22Rv1 (cell line): ENCODE measurements at regions not wholly inside any gene's neighbourhood (a gene's known extent, or its start where the extent isn't known, plus 50 kb on each side); places are given as distances from the start of the nearest gene placed in this dataset.
"Not testable (repeated sequence)": the region's sequence is repeated elsewhere in the genome, so short reads cannot be mapped to it uniquely, and the experiment has no call there.

Experiments
- H3K27ac ChIP-seq: fragments of 450-650 bp; 2 replicates; pipeline ENCODE4 v1.5.1; 2017
- CTCF ChIP-seq: fragments of 450-650 bp; IDR thresholded peaks from 2 replicates; pipeline ENCODE4 v1.5.1; 2017; ENCODE audit warnings: mild to moderate bottlenecking
- ZFX ChIP-seq: fragments of 450-650 bp; IDR thresholded peaks from 2 replicates; pipeline ENCODE4 v1.6.1; 2017; ENCODE audit warnings: antibody characterized with exemption, borderline replicate concordance

GRCh38 chr7:69367780-69368179, 230.5 kb upstream of the AUTS2 start:
- H3K27ac ChIP-seq, result no peak overlapping the region
- TF ChIP-seq CTCF (no peak), ZFX (no peak)

- no peak for TF ChIP-seq CTCF
- no peak for TF ChIP-seq ZFX
- no peak overlapping the region for H3K27ac ChIP-seq
These were observed 224.9 kb upstream of the AUTS2 start for GRCh38 chr7:69373171-69374043.

GRCh38 chr7:69374044-69374425, 224.2 kb upstream of the AUTS2 start:
- no peak overlapping the region for H3K27ac ChIP-seq
- TF ChIP-seq CTCF (no peak), ZFX (no peak)

- no peak for TF ChIP-seq CTCF
- no peak for TF ChIP-seq ZFX
- no peak overlapping the region for H3K27ac ChIP-seq
These were observed 221.1 kb upstream of the AUTS2 start for GRCh38 chr7:69377191-69377590.

GRCh38 chr7:69388452-69389137, 209.7 kb upstream of the AUTS2 start:
- H3K27ac ChIP-seq, result no peak overlapping the region
- no peak for TF ChIP-seq ZFX
- no peak for TF ChIP-seq CTCF

GRCh38 chr7:69389216-69389615, 209.1 kb upstream of the AUTS2 start:
- no peak for TF ChIP-seq ZFX
- TF ChIP-seq CTCF, result no peak
- no peak overlapping the region for H3K27ac ChIP-seq

GRCh38 chr7:69393912-69394311, 204.4 kb upstream of the AUTS2 start:
- not testable (repeated sequence) for H3K27ac ChIP-seq
